MM.1S (cell line): ENCODE measurements at regions not wholly inside any gene's neighbourhood (a gene's known extent, or its start where the extent isn't known, plus 50 kb on each side); places are given as distances from the start of the nearest gene placed in this dataset.

Source experiments
- CTCF ChIP-seq: fragments of 300-600 bp; sonication (generic); IDR thresholded peaks from 2 replicates; pipeline ENCODE4 v1.5.1; 2016; ENCODE audit warnings: antibody characterized with exemption, low read length, mixed read lengths
- EZH2 ChIP-seq: fragments of 300-600 bp; sonication (generic); optimal IDR thresholded peaks from 2 replicates; pipeline ENCODE3; 2017; ENCODE audit warnings: low read depth, mild to moderate bottlenecking, antibody characterized with exemption, low read length, mixed read lengths

GRCh38 chr21:41638201-41638790 lies 128.6 kb downstream of the RIPK4 start:
- TF ChIP-seq CTCF (no peak), EZH2 (no peak)
